GM23338 (cell line): ENCODE measurements at regions not wholly inside any gene's neighbourhood (a gene's known extent, or its start where the extent isn't known, plus 50 kb on each side); places are given as distances from the start of the nearest gene placed in this dataset.

Experiments used
- ATAC-seq: fragments of 200-7000 bp; cut with Tn5 transposase; 3 replicates; pipeline ENCODE4 v1.9.1; 2020
- DNase-seq: peaks from one replicate; pipeline ENCODE4 v3.0.0-alpha.2; 2015; ENCODE audit warnings: low spot score
- H2AFZ ChIP-seq: fragments of 200-600 bp; sonication (generic); 2 replicates; pipeline ENCODE4 v1.8.0; 2016; ENCODE audit warnings: antibody characterized with exemption, mild to moderate bottlenecking, moderate library complexity
- H3F3A ChIP-seq: fragments of 200-600 bp; sonication (generic); replicated peaks from 2 replicates; pipeline ENCODE4 v1.8.0; 2017; ENCODE audit warnings: antibody characterized with exemption, mixed run types, low read depth
- H3K27ac ChIP-seq: fragments of 200-600 bp; sonication (generic); 2 replicates; pipeline ENCODE4 v1.6.1; 2016; ENCODE audit warnings: low read depth
- H3K27me3 ChIP-seq: fragments of 200-600 bp; sonication (generic); 2 replicates; pipeline ENCODE4 v1.8.0; 2016; ENCODE audit warnings: mild to moderate bottlenecking, mixed run types, moderate library complexity; ENCODE audit not compliant: insufficient read depth
- H3K36me3 ChIP-seq: fragments of 200-600 bp; sonication (generic); 2 replicates; pipeline ENCODE4 v1.8.0; 2016; ENCODE audit warnings: mild to moderate bottlenecking; ENCODE audit not compliant: insufficient read depth
- H3K4me1 ChIP-seq: fragments of 200-600 bp; sonication (generic); 2 replicates; pipeline ENCODE4 v1.8.0; 2016; ENCODE audit warnings: mild to moderate bottlenecking, moderate library complexity; ENCODE audit not compliant: insufficient read depth
- H3K4me2 ChIP-seq: fragments of 200-600 bp; sonication (generic); 2 replicates; pipeline ENCODE4 v1.7.1; 2017; ENCODE audit warnings: mixed run types
- H3K4me3 ChIP-seq: fragments of 200-600 bp; sonication (generic); 2 replicates; pipeline ENCODE4 v1.6.1; 2016; ENCODE audit warnings: mixed run types
- H3K79me2 ChIP-seq: fragments of 200-600 bp; sonication (generic); replicated peaks from 2 replicates; pipeline ENCODE4 v1.8.0; 2017; ENCODE audit warnings: mild to moderate bottlenecking; ENCODE audit not compliant: insufficient read depth
- H3K9me2 ChIP-seq: fragments of 200-600 bp; sonication (generic); 2 replicates; pipeline ENCODE4 v1.8.0; 2017; ENCODE audit not compliant: insufficient read depth
- H4K20me1 ChIP-seq: fragments of 200-600 bp; sonication (generic); replicated peaks from 2 replicates; pipeline ENCODE4 v1.8.0; 2017; ENCODE audit warnings: mild to moderate bottlenecking; ENCODE audit not compliant: insufficient read depth
- H3K27ac Mint-ChIP-seq: 2 replicates; pipeline ENCODE4 v1.8.0; 2020; ENCODE audit warnings: inconsistent platforms, mild to moderate bottlenecking, moderate library complexity, mixed read lengths
- H3K27me3 Mint-ChIP-seq: 3 replicates; pipeline ENCODE4 v1.8.0; 2022; ENCODE audit warnings: low read depth, mild to moderate bottlenecking, moderate library complexity, mixed read lengths, inconsistent platforms; ENCODE audit not compliant: insufficient read depth, poor library complexity
- H3K36me3 Mint-ChIP-seq: 3 replicates; pipeline ENCODE4 v1.8.0; 2021; ENCODE audit warnings: low read depth, mild to moderate bottlenecking, inconsistent platforms, moderate library complexity, mixed read lengths
- H3K4me1 Mint-ChIP-seq: 3 replicates; pipeline ENCODE4 v1.8.0; 2020; ENCODE audit warnings: mild to moderate bottlenecking, inconsistent platforms, mixed read lengths
- H3K4me3 Mint-ChIP-seq: 3 replicates; pipeline ENCODE4 v1.8.0; 2021; ENCODE audit warnings: moderate library complexity, mild to moderate bottlenecking, inconsistent platforms, mixed read lengths
- H3K9me3 Mint-ChIP-seq: 3 replicates; pipeline ENCODE4 v1.8.0; 2020; ENCODE audit warnings: moderate library complexity, mild to moderate bottlenecking, inconsistent platforms, mixed read lengths
- CREB1 ChIP-seq: fragments of 250-450 bp; sonication (Bioruptor Pico); IDR thresholded peaks from 2 replicates; pipeline ENCODE4 v1.5.0; 2020; ENCODE audit warnings: low read depth, mild to moderate bottlenecking, moderate library complexity
- CTCF ChIP-seq, 2 experiments: fragments of 200-600 bp in 1 of 2; sonication (generic) in 1 of 2; conservative IDR thresholded peaks; 2 replicates each; pipeline versions ENCODE4 v1.5.1 to v1.6.1; 2016 to 2017; ENCODE audit warnings: antibody characterized with exemption in 2 of 2, low read depth in 2 of 2, mild to moderate bottlenecking in 2 of 2, moderate library complexity in 1 of 2
- EZH2 ChIP-seq: fragments of 200-600 bp; sonication (generic); IDR thresholded peaks from one replicate; pipeline ENCODE4 v1.8.0; 2017; ENCODE audit warnings: antibody characterized with exemption, mild to moderate bottlenecking, low read depth; ENCODE audit not compliant: unreplicated experiment
- EZH2phosphoT487 ChIP-seq: fragments of 200-600 bp; sonication (generic); IDR thresholded peaks from one replicate; pipeline ENCODE4 v1.8.1; 2018; ENCODE audit warnings: antibody characterized with exemption; ENCODE audit not compliant: unreplicated experiment
- JUNB ChIP-seq: IDR thresholded peaks from one replicate; pipeline ENCODE4 v1.6.1; 2016; ENCODE audit warnings: antibody characterized with exemption; ENCODE audit not compliant: unreplicated experiment
- NANOG ChIP-seq: IDR thresholded peaks from 2 replicates; pipeline ENCODE4 v1.6.1; 2016; ENCODE audit warnings: antibody characterized with exemption, borderline replicate concordance
- POLR2AphosphoS5 ChIP-seq: IDR thresholded peaks from 2 replicates; pipeline ENCODE4 v1.6.1; 2016; ENCODE audit warnings: antibody characterized with exemption, low read depth
- REST ChIP-seq: IDR thresholded peaks from one replicate; pipeline ENCODE4 v1.6.1; 2018; ENCODE audit warnings: antibody characterized with exemption; ENCODE audit not compliant: unreplicated experiment
- STAT1 ChIP-seq: IDR thresholded peaks from one replicate; pipeline ENCODE4 v1.6.1; 2016; ENCODE audit warnings: antibody characterized with exemption; ENCODE audit not compliant: unreplicated experiment
- ZNF114 ChIP-seq: fragments of 250-450 bp; sonication (Bioruptor Pico); IDR thresholded peaks from 2 replicates; pipeline ENCODE4 v1.5.0; 2020; ENCODE audit warnings: mild to moderate bottlenecking, moderate library complexity
- ZNF331 ChIP-seq: fragments of 250-450 bp; sonication (Bioruptor Pico); IDR thresholded peaks from 2 replicates; pipeline ENCODE4 v1.5.0; 2020; ENCODE audit warnings: low read depth, mild to moderate bottlenecking, moderate library complexity
- ZNF462 ChIP-seq: fragments of 250-450 bp; sonication (Bioruptor Pico); IDR thresholded peaks from 2 replicates; pipeline ENCODE4 v1.5.0; 2020; ENCODE audit warnings: mild to moderate bottlenecking, moderate library complexity
- TF ChIP-seq, protein P1 (sequence below): IDR thresholded peaks from 2 replicates; pipeline ENCODE4 v1.6.1; 2016; ENCODE audit warnings: antibody characterized with exemption

DNA sequence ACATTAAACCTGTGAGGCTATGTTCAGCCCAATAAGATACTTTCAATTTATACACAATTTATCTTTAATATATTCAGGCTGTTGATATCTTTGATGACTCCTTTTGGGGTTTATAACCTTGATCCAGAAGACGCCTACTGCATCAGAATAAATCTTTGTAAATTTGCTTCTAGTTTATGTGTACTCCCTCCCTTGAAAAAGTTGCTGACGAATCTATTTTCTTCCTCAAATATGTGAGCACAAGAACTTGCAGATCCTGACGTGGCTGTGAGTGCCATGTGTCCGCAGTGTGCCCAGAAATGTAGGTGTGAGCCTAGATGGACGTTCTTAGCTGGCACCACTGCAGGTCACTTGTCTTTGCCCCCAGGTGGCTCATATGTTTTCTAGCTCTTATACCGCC lies 60.6 kb upstream of the TPP2 start:
- Mint-ChIP-seq H3K27ac (no peak overlapping the region), H3K36me3 (no peaks in the 10 kb centered on the region), H3K4me1 (peaks cover 7% of the 10 kb centered on the region), H3K4me3 (no peak overlapping the region), H3K9me3 (no peaks in the 10 kb centered on the region), H3K27me3 (no peaks in the 10 kb centered on the region)
- Histone ChIP-seq H3K27me3 (no peaks in the 10 kb centered on the region), H3K27ac (no peak overlapping the region), H3K4me3 (no peak overlapping the region), H4K20me1 (no peaks in the 10 kb centered on the region), H3F3A (no peaks in the 10 kb centered on the region), H3K4me2 (no peak overlapping the region), H3K4me1 (no peaks in the 10 kb centered on the region), H3K79me2 (no peaks in the 10 kb centered on the region), H3K36me3 (no peaks in the 10 kb centered on the region), H3K9me2 (no peaks in the 10 kb centered on the region), H2AFZ (no peak overlapping the region)
- TF ChIP-seq ZNF331 (no peak), POLR2AphosphoS5 (no peak), JUNB (no peak), REST (no peak), CTCF (conservative IDR thresholded peaks at IDR 0.05; ENCODE audit: low read depth in 2 of 2) (no peak), EZH2phosphoT487 (no peak), ZNF462 (CRISPR knock-in tag) (no peak), CREB1 (CRISPR knock-in tag) (no peak), NANOG (no peak), EZH2 (no peak), STAT1 (no peak), ZNF114 (CRISPR knock-in tag) (no peak)
- TF ChIP-seq, protein P1, sequence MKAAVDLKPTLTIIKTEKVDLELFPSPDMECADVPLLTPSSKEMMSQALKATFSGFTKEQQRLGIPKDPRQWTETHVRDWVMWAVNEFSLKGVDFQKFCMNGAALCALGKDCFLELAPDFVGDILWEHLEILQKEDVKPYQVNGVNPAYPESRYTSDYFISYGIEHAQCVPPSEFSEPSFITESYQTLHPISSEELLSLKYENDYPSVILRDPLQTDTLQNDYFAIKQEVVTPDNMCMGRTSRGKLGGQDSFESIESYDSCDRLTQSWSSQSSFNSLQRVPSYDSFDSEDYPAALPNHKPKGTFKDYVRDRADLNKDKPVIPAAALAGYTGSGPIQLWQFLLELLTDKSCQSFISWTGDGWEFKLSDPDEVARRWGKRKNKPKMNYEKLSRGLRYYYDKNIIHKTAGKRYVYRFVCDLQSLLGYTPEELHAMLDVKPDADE = no peak
- ATAC-seq (no peak), DNase-seq (no peak)
